WTC11 (cell line): ENCODE measurements at regions not wholly inside any gene's neighbourhood (a gene's known extent, or its start where the extent isn't known, plus 50 kb on each side); places are given as distances from the start of the nearest gene placed in this dataset.

Experiments
- CREB1 ChIP-seq: sonication (generic); formaldehyde crosslinking; IDR thresholded peaks from 2 replicates; pipeline ENCODE4 v1.8.0; 2023; ENCODE audit warnings: mild to moderate bottlenecking, missing genetic modification reagents
- ESRRA ChIP-seq: sonication (generic); formaldehyde crosslinking; IDR thresholded peaks from 2 replicates; pipeline ENCODE4 v1.8.1; 2022; ENCODE audit warnings: mild to moderate bottlenecking, missing genetic modification reagents, borderline replicate concordance
- SP1 ChIP-seq: sonication (generic); formaldehyde crosslinking; conservative IDR thresholded peaks from 2 replicates; pipeline ENCODE4 v1.8.1; 2022; ENCODE audit warnings: missing genetic modification reagents
- ZBTB21 ChIP-seq: sonication (generic); formaldehyde crosslinking; IDR thresholded peaks from 2 replicates; pipeline ENCODE4 v1.8.1; 2023; ENCODE audit warnings: mild to moderate bottlenecking, missing genetic modification reagents, borderline replicate concordance
- TF ChIP-seq, protein P1 (sequence below): fragments of 200-600 bp; IDR thresholded peaks from 2 replicates; pipeline ENCODE4 v1.8.0; 2022; ENCODE audit warnings: antibody characterized with exemption
- TF ChIP-seq, protein P2 (sequence below): sonication (generic); formaldehyde crosslinking; IDR thresholded peaks from 2 replicates; pipeline ENCODE4 v1.8.0; 2022; ENCODE audit warnings: mild to moderate bottlenecking, missing genetic modification reagents
- TF ChIP-seq, protein P3 (sequence below): sonication (generic); formaldehyde crosslinking; IDR thresholded peaks from 2 replicates; pipeline ENCODE4 v1.8.0; 2023; ENCODE audit warnings: missing genetic modification reagents

GRCh38 chr6:109221543-109222195 is 126.4 kb downstream of the CEP57L1 start:
- TF ChIP-seq, protein P1, sequence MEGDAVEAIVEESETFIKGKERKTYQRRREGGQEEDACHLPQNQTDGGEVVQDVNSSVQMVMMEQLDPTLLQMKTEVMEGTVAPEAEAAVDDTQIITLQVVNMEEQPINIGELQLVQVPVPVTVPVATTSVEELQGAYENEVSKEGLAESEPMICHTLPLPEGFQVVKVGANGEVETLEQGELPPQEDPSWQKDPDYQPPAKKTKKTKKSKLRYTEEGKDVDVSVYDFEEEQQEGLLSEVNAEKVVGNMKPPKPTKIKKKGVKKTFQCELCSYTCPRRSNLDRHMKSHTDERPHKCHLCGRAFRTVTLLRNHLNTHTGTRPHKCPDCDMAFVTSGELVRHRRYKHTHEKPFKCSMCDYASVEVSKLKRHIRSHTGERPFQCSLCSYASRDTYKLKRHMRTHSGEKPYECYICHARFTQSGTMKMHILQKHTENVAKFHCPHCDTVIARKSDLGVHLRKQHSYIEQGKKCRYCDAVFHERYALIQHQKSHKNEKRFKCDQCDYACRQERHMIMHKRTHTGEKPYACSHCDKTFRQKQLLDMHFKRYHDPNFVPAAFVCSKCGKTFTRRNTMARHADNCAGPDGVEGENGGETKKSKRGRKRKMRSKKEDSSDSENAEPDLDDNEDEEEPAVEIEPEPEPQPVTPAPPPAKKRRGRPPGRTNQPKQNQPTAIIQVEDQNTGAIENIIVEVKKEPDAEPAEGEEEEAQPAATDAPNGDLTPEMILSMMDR: no peak
- TF ChIP-seq CREB1 (no peak), SP1 (CRISPR knock-in tag) (no peak), ZBTB21 (CRISPR knock-in tag) (no peak), ESRRA (CRISPR knock-in tag) (no peak)
- TF ChIP-seq, protein P2, sequence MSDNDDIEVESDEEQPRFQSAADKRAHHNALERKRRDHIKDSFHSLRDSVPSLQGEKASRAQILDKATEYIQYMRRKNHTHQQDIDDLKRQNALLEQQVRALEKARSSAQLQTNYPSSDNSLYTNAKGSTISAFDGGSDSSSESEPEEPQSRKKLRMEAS (CRISPR knock-in tag): no peak
- TF ChIP-seq, protein P3, sequence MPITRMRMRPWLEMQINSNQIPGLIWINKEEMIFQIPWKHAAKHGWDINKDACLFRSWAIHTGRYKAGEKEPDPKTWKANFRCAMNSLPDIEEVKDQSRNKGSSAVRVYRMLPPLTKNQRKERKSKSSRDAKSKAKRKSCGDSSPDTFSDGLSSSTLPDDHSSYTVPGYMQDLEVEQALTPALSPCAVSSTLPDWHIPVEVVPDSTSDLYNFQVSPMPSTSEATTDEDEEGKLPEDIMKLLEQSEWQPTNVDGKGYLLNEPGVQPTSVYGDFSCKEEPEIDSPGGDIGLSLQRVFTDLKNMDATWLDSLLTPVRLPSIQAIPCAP (CRISPR knock-in tag): no peak
